ENCODE measurements at regions not wholly inside any gene's neighbourhood (a gene's known extent, or its start where the extent isn't known, plus 50 kb on each side); places are given as distances from the start of the nearest gene placed in this dataset.
"Not testable (repeated sequence)": the region's sequence is repeated elsewhere in the genome, so short reads cannot be mapped to it uniquely, and the experiment has no call there.

DNA sequence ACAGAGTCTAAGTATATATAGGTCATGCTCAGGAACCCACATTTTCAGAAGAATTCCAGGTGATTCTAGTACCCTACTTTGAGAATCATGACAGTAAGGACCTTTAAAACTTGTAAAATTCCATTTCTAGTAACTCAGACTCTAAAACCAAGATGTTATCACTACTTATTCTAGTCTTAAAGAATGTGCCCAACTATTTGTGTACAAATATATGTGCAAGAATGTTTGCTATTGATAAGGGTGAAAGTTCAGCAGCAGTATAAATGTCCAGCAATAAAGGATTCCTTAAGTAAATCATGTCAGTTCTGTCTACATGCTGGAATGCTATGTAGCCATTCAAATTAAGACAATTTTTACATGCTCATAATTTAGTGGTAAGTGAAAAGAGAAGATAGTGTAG, 71.1 kb upstream of the MAGEB2 start:
- H3K9ac ChIP-seq (ENCODE audit: low read length) = no peak overlapping the region
- H3K4me3 ChIP-seq (ENCODE audit: low read depth, low read length) = no peak overlapping the region
- no peaks in the 10 kb centered on the region for H3K36me3 ChIP-seq (ENCODE audit: control insufficient read depth, insufficient read depth, low read length)
- H3K27me3 ChIP-seq (ENCODE audit: control insufficient read depth, insufficient read depth, low read length) = no peaks in the 10 kb centered on the region; the same call in 1 of the 2 replicates
- no peaks in the 10 kb centered on the region for H3K4me1 ChIP-seq (ENCODE audit: control insufficient read depth, insufficient read depth, low read length)
- peaks cover 13% of the 10 kb centered on the region; the same call in 1 of the 2 replicates for H3K9me3 ChIP-seq (ENCODE audit: control insufficient read depth, insufficient read depth, low read depth, low read length)
- no peak overlapping the region for H3K27ac ChIP-seq (ENCODE audit: low read depth, low read length)

DNA sequence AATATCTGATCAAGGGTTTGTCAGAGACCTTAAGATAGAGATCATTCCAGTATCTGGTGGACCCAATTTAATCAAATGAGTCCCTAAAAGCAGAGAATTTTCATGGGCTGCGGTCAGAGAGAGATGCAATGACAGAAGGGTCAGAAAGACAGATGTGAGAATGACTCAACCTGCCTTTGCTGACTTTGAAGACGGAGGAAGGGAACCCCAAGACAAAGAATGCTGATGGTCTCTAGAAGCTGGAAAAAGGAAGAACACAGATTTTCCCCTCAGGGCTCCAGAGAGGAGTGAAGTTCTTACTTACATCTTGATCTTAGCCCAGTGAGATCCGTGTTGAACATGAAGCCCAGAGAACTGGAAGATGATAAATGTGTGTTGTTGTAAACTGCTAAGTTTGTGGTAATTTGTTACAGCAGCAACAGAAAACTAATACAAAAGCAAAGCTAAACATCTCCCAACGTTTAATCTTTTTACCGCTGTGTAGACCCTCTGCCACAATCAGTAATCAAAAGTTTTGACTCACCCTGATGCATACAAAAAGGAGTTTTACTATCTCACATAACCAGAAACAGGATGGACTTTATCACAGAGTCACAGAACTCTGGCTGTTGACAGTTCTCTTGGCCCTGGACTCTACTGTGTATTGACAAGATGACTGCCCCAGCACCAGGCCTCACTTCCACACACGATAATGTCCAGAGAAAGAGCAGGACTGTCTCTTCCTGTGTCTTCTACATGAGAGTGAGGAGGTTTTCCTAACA, 70.2 kb upstream of the MAGEB2 start:
- no peak overlapping the region for H3K27ac ChIP-seq (ENCODE audit: low read depth, low read length)
- H3K27me3 ChIP-seq (ENCODE audit: control insufficient read depth, insufficient read depth, low read length) = no peaks in the 10 kb centered on the region; the same call in 1 of the 2 replicates
- H3K9me3 ChIP-seq (ENCODE audit: control insufficient read depth, insufficient read depth, low read depth, low read length) = peaks cover 19% of the 10 kb centered on the region; the same call in 1 of the 2 replicates
- H3K36me3 ChIP-seq (ENCODE audit: control insufficient read depth, insufficient read depth, low read length) = no peaks in the 10 kb centered on the region
- no peak overlapping the region for H3K9ac ChIP-seq (ENCODE audit: low read length)
- H3K4me3 ChIP-seq (ENCODE audit: low read depth, low read length) = no peak overlapping the region
- no peaks in the 10 kb centered on the region for H3K4me1 ChIP-seq (ENCODE audit: control insufficient read depth, insufficient read depth, low read length)

DNA sequence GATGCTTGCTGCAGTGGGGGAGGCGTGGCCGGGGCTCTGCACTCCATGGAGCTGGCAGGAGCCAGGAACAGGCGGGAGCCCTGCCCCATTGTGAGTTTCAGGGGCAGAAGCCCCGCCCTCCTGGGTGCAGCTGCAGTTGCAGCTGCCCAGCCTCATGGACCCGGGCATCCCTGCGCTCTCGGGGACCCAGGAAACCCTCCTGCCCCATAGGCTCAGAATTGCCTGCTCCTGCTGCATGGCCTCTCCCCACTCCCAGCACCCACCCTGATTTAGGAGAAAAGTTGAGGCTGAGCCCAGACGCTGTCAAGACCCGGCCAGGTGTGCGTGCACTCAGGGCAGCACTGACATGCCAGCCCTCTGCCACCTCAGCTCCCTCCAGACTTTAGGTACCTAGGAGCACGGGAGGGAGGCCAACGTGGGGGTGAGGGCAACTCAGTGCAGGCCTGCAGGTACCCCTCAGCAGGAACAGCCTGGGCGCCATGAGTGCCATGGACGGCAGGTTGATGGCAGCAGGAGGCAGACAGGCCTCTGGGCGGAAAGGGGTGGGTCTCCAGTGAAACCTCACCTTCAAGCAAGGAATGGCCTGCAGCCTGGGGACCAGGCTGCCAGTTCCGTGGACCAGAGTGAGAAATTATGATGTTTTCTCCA, 67.2 kb upstream of the MAGEB2 start:
- H3K9ac ChIP-seq (ENCODE audit: low read length) = no peak overlapping the region
- no peaks in the 10 kb centered on the region for H3K36me3 ChIP-seq (ENCODE audit: control insufficient read depth, insufficient read depth, low read length)
- H3K27ac ChIP-seq (ENCODE audit: low read depth, low read length) = no peak overlapping the region
- no peaks in the 10 kb centered on the region; the same call in 1 of the 2 replicates for H3K27me3 ChIP-seq (ENCODE audit: control insufficient read depth, insufficient read depth, low read length)
- peaks cover 2% of the 10 kb centered on the region; the same call in 1 of the 2 replicates for H3K4me1 ChIP-seq (ENCODE audit: control insufficient read depth, insufficient read depth, low read length)
- H3K9me3 ChIP-seq (ENCODE audit: control insufficient read depth, insufficient read depth, low read depth, low read length) = peaks cover 23% of the 10 kb centered on the region; the same call in 1 of the 2 replicates
- H3K4me3 ChIP-seq (ENCODE audit: low read depth, low read length) = no peak overlapping the region

DNA sequence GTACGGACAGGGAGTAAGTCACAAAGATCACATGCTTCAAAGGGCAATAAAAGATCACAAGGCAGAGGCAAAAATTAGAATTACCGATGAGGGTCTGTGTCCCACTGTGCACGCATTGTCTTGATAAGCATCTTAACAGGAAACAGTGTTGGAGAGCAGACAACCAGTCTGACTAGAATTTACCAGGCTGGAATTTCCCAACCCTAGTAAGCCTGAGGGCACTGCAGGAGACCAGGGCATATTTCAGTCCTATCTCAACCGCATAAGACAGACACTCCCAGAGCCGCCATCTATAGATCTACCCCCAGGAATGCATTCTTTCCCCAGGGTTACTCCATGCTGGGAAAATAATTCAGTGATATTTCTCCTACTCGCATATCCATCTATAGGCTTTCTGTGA, 66.2 kb upstream of the MAGEB2 start:
- H3K27ac ChIP-seq (ENCODE audit: low read depth, low read length); H3K27me3 ChIP-seq (ENCODE audit: control insufficient read depth, insufficient read depth, low read length); H3K9ac ChIP-seq (ENCODE audit: low read length); H3K4me3 ChIP-seq (ENCODE audit: low read depth, low read length); H3K36me3 ChIP-seq (ENCODE audit: control insufficient read depth, insufficient read depth, low read length): not testable (repeated sequence)
- Histone ChIP-seq H3K9me3 (ENCODE audit: control insufficient read depth, insufficient read depth, low read depth, low read length) (peaks cover 23% of the 10 kb centered on the region; the same call in 1 of the 2 replicates), H3K4me1 (ENCODE audit: control insufficient read depth, insufficient read depth, low read length) (peaks cover 13% of the 10 kb centered on the region)

DNA sequence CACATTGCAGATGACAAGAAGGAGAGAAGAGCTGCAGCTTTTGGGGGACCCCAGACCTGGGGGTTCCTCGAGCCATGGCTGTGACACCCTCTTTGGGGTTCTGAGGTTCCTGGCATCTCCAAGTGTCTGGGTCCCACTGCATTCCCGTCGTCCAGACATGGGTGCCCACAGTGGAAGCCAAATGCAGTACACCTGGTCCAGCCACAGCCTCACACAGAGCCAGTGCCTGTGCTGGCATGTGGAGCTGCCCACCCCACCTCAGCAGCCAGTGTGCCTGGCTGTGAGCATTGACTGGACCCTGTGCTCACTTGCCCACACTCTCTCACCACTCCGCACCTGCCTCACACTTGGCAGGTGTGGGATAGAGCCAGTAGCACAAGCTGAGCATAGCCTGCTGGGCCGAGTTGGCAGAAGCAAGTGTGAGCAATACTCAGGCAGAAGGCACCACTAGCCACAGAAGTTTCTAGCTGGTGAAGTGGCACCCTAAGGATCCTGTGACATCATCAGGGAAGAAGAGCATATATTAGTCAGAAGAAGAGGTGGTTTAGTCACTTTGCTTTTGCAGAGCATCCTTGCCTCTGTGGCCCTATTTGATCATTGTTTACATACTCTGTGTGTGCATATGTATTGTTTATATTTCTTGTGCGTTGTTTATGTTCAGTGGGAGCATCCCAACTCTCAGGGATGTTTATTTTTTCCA, 65.0 kb upstream of the MAGEB2 start:
- H3K4me1 ChIP-seq (ENCODE audit: control insufficient read depth, insufficient read depth, low read length) = peaks cover 14% of the 10 kb centered on the region
- H3K36me3 ChIP-seq (ENCODE audit: control insufficient read depth, insufficient read depth, low read length) = no peaks in the 10 kb centered on the region
- H3K27ac ChIP-seq (ENCODE audit: low read depth, low read length) = no peak overlapping the region
- H3K9ac ChIP-seq (ENCODE audit: low read length) = no peak overlapping the region
- no peak overlapping the region for H3K4me3 ChIP-seq (ENCODE audit: low read depth, low read length)
- no peaks in the 10 kb centered on the region; the same call in 1 of the 2 replicates for H3K27me3 ChIP-seq (ENCODE audit: control insufficient read depth, insufficient read depth, low read length)
- H3K9me3 ChIP-seq (ENCODE audit: control insufficient read depth, insufficient read depth, low read depth, low read length) = peaks cover 23% of the 10 kb centered on the region; the same call in 1 of the 2 replicates

DNA sequence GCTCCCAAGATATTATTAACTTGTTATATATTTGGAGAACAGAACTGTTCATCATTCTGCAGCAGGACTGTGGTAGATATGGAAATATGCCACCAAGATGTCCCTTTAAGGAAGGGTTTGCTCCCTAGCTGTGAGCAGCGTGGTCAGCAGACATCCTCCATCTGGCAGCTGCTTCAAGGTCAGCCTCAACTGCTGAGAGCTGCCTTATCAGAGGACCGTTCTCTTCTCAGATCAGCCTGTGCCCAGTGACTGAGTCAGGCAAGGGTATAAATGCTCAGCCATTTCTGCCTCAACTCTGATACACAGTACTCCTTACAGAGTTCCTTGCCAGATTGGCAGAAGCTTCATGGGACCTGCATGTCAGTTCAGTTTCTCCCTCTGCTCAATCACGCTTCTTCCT, 63.4 kb upstream of the MAGEB2 start:
- Histone ChIP-seq H3K27me3 (ENCODE audit: control insufficient read depth, insufficient read depth, low read length) (no peaks in the 10 kb centered on the region; the same call in 1 of the 2 replicates), H3K9me3 (ENCODE audit: control insufficient read depth, insufficient read depth, low read depth, low read length) (peaks cover 23% of the 10 kb centered on the region; the same call in 1 of the 2 replicates), H3K9ac (ENCODE audit: low read length) (no peak overlapping the region), H3K36me3 (ENCODE audit: control insufficient read depth, insufficient read depth, low read length) (no peaks in the 10 kb centered on the region), H3K27ac (ENCODE audit: low read depth, low read length) (no peak overlapping the region), H3K4me3 (ENCODE audit: low read depth, low read length) (no peak overlapping the region), H3K4me1 (ENCODE audit: control insufficient read depth, insufficient read depth, low read length) (peaks cover 14% of the 10 kb centered on the region)

DNA sequence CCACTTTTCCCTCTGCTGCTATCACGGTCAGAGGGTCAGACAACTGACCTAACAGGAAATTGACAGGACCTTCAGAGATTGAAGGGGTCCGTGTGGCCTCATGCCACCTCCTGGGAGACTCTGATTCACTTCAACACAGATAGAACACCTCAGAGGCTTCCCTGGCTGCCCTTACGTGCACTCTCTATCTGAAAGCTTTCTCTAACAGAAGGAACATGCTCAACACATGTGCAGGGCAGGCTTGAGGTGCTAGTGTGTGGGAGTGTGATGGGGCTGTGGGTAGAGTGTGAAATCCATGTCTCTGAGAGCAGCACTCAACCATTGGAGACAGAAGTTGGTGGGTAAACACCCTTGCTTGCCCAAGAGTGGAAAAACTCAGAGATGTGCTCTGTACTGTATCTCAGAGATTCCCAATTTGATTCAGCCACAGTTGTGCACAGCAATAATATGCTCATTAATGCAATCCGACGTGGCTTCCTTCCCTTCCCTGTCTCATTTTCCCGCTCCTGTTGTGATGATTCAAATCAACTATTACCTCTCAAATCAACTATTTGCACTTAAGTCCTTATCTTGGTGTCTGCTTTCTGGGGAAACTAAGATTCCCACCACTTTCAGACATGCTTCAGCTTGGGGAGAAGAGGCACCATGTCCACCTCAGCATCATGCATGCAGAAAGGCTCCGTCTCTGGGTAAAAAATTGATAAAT, 62.0 kb upstream of the MAGEB2 start:
- Histone ChIP-seq H3K9me3 (ENCODE audit: control insufficient read depth, insufficient read depth, low read depth, low read length) (peaks cover 17% of the 10 kb centered on the region; the same call in 1 of the 2 replicates), H3K9ac (ENCODE audit: low read length) (no peak overlapping the region), H3K27ac (ENCODE audit: low read depth, low read length) (no peak overlapping the region), H3K4me3 (ENCODE audit: low read depth, low read length) (no peak overlapping the region), H3K36me3 (ENCODE audit: control insufficient read depth, insufficient read depth, low read length) (no peaks in the 10 kb centered on the region), H3K4me1 (ENCODE audit: control insufficient read depth, insufficient read depth, low read length) (peaks cover 14% of the 10 kb centered on the region), H3K27me3 (ENCODE audit: control insufficient read depth, insufficient read depth, low read length) (no peaks in the 10 kb centered on the region; the same call in 1 of the 2 replicates)

DNA sequence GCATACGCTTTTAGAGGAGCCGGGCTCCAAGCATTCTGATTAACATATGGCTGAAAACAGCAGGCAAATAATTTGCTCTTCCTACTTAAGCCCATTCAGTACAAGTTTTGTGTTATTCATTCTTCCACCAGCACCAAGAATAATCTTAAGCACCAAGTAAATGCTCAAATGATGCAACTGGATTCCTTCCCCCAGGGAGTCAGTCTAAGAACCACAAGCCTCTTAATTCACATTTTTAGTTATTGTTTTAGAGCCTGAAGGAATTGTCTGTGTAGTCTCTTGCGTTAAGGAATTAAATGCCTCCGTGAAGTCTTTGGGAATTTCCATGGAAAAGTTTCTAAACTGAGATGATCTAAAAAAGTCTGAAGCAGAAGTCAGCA, 61.5 kb upstream of the MAGEB2 start:
- H3K36me3 ChIP-seq (ENCODE audit: control insufficient read depth, insufficient read depth, low read length) = no peaks in the 10 kb centered on the region
- no peak overlapping the region for H3K4me3 ChIP-seq (ENCODE audit: low read depth, low read length)
- H3K27ac ChIP-seq (ENCODE audit: low read depth, low read length) = no peak overlapping the region
- H3K9me3 ChIP-seq (ENCODE audit: control insufficient read depth, insufficient read depth, low read depth, low read length) = peaks cover 12% of the 10 kb centered on the region; the same call in 1 of the 2 replicates
- no peaks in the 10 kb centered on the region; the same call in 1 of the 2 replicates for H3K27me3 ChIP-seq (ENCODE audit: control insufficient read depth, insufficient read depth, low read length)
- H3K9ac ChIP-seq (ENCODE audit: low read length) = no peak overlapping the region
- H3K4me1 ChIP-seq (ENCODE audit: control insufficient read depth, insufficient read depth, low read length) = peaks cover 14% of the 10 kb centered on the region

DNA sequence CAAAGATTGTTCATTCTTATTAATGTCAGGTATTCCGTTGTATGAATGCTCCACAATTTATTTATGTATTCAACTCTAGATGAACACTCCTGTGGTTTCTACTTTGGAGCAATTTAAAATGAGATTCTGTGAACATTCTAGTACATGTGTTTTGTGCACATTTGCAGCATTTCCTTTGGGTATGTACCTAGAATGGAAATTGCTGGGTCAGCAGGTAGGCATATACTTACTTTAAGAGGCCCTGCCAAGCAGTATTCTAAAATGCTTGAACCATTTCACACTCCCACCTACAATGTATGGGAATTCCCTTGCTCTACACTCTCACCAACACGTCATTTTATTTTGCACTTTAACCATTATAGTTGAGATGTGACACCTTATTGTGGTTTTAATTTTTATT, 59.4 kb upstream of the MAGEB2 start:
- H3K9me3 ChIP-seq (ENCODE audit: control insufficient read depth, insufficient read depth, low read depth, low read length) = 0 out of 2 replicates have a peak, but pooled peaks cover 3% of the 10 kb centered on the region
- no peaks in the 10 kb centered on the region; the same call in 1 of the 2 replicates for H3K27me3 ChIP-seq (ENCODE audit: control insufficient read depth, insufficient read depth, low read length)
- no peak overlapping the region for H3K9ac ChIP-seq (ENCODE audit: low read length)
- H3K4me3 ChIP-seq (ENCODE audit: low read depth, low read length) = no peak overlapping the region
- peaks cover 14% of the 10 kb centered on the region for H3K4me1 ChIP-seq (ENCODE audit: control insufficient read depth, insufficient read depth, low read length)
- no peak overlapping the region for H3K27ac ChIP-seq (ENCODE audit: low read depth, low read length)
- no peaks in the 10 kb centered on the region for H3K36me3 ChIP-seq (ENCODE audit: control insufficient read depth, insufficient read depth, low read length)

DNA sequence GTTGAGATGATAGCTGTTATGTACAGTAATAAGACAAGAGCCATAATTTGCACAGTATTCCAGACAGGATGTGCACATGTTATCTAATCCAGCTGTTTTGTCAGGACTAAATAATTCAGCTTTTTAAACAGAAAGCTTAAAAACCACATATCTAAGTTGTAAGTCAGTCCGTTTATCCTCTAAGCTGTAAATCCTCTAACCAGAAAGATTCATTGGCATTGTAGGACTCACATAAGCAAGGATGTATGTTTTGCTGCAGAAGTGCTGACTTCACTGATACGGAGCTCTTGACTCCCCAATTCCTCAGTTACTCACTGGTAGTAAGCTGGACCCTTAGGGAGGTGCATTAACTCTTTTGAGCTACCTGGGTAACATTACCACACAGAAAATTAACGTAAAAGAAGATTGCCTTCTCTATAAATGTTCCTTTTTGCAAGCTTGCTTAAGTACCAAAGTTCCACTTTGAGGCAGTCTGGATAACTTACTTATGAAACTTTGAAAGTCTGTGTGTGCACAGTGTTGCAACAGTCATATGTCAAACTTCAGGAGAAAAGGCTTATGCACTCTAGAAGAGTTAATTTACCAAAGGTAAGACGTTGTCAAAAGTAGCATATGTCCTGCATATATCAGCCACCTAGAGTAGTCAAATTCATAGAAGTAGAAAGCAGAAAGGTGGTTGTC, 58.3 kb upstream of the MAGEB2 start:
- H3K27me3 ChIP-seq (ENCODE audit: control insufficient read depth, insufficient read depth, low read length) = no peaks in the 10 kb centered on the region; the same call in 1 of the 2 replicates
- no peak overlapping the region for H3K4me3 ChIP-seq (ENCODE audit: low read depth, low read length)
- no peak overlapping the region for H3K27ac ChIP-seq (ENCODE audit: low read depth, low read length)
- H3K9ac ChIP-seq (ENCODE audit: low read length) = no peak overlapping the region
- H3K36me3 ChIP-seq (ENCODE audit: control insufficient read depth, insufficient read depth, low read length) = no peaks in the 10 kb centered on the region
- 0 out of 2 replicates have a peak, but pooled peaks cover 3% of the 10 kb centered on the region for H3K9me3 ChIP-seq (ENCODE audit: control insufficient read depth, insufficient read depth, low read depth, low read length)
- H3K4me1 ChIP-seq (ENCODE audit: control insufficient read depth, insufficient read depth, low read length) = peaks cover 17% of the 10 kb centered on the region

Measured in HUES6 (cell line).